Caco-2 (cell line): ENCODE measurements at regions not wholly inside any gene's neighbourhood (a gene's known extent, or its start where the extent isn't known, plus 50 kb on each side); places are given as distances from the start of the nearest gene placed in this dataset.

Experiments
- BruUV-seq: library from RNA; stranded (reverse); fragments of 400-500 nt; replicated peaks from 2 replicates; lab custom pipeline; 2021; lab: Mats Ljungman, UMichigan
- CTCF ChIA-PET: fragments of 300-600 bp; sonication (Branson Sonifier 250); formaldehyde crosslinking; loops from one replicate; lab custom pipeline; 2022; ENCODE audit warnings: antibody characterized with exemption; lab: Charles Lee
- POLR2A ChIA-PET: fragments of 300-600 bp; sonication (Branson Sonifier 250); formaldehyde crosslinking; loops from one replicate; lab custom pipeline; 2022; ENCODE audit warnings: antibody characterized with exemption; lab: Charles Lee
- DNase-seq, 2 experiments: peaks; one replicate each; pipeline versions ENCODE4 v3.0.0 to v3.0.0-alpha.2; 2020 to 2022
- H3K27me3 ChIP-seq: replicated peaks from 2 replicates; pipeline ENCODE4 v1.6.0; 2011; ENCODE audit warnings: low read length; ENCODE audit not compliant: control insufficient read depth, insufficient read depth
- H3K36me3 ChIP-seq: 2 replicates; pipeline ENCODE4 v1.5.1; 2011; ENCODE audit warnings: low read length; ENCODE audit not compliant: control insufficient read depth, insufficient read depth
- H3K4me1 ChIP-seq: fragments of 250-450 bp; sonication (Bioruptor Pico); 2 replicates; pipeline ENCODE4 v1.5.1; 2020; ENCODE audit warnings: mild to moderate bottlenecking
- H3K4me3 ChIP-seq: 2 replicates; pipeline ENCODE4 v1.5.1; 2011; ENCODE audit warnings: low read depth, mild to moderate bottlenecking, control low read depth, low read length
- H3K9me3 ChIP-seq: fragments of 250-450 bp; sonication (Bioruptor Pico); 2 replicates; pipeline ENCODE4 v1.5.1; 2020; ENCODE audit warnings: mild to moderate bottlenecking, moderate library complexity
- H3K27ac Mint-ChIP-seq: one replicate; pipeline ENCODE4 v1.8.0; 2022; ENCODE audit warnings: mixed read lengths; ENCODE audit not compliant: unreplicated experiment
- H3K27me3 Mint-ChIP-seq: one replicate; pipeline ENCODE4 v1.8.0; 2022; ENCODE audit warnings: mixed read lengths; ENCODE audit not compliant: insufficient read depth, unreplicated experiment
- H3K36me3 Mint-ChIP-seq: one replicate; pipeline ENCODE4 v1.8.0; 2022; ENCODE audit warnings: mild to moderate bottlenecking, mixed read lengths; ENCODE audit not compliant: insufficient read depth, unreplicated experiment
- H3K4me1 Mint-ChIP-seq: one replicate; pipeline ENCODE4 v1.8.0; 2022; ENCODE audit warnings: low read depth, mixed read lengths; ENCODE audit not compliant: unreplicated experiment
- H3K4me3 Mint-ChIP-seq: one replicate; pipeline ENCODE4 v1.8.0; 2022; ENCODE audit warnings: mild to moderate bottlenecking, moderate library complexity, mixed read lengths; ENCODE audit not compliant: unreplicated experiment
- H3K9me3 Mint-ChIP-seq: one replicate; pipeline ENCODE4 v1.8.0; 2022; ENCODE audit warnings: mixed read lengths; ENCODE audit not compliant: unreplicated experiment
- intact Hi-C: fragments of 100-400 bp; cut with micrococcal nuclease; formaldehyde crosslinking; loops from one replicate; pipeline ENCODE4 v1.10.0; 2022; ENCODE audit not compliant: unreplicated experiment
- TF ChIP-seq, protein P1 (sequence below), 2 experiments: fragments of 200-600 bp in 1 of 2; IDR thresholded peaks; 1 replicate in 1 of 2; 2 replicates in 1 of 2; pipeline versions ENCODE4 v1.5.1 to v1.8.0; 2011 to 2022; ENCODE audit warnings: antibody characterized with exemption in 1 of 2, control low read depth in 1 of 2, inconsistent platforms in 1 of 2, low read depth in 1 of 2, low read length in 1 of 2, mild to moderate bottlenecking in 1 of 2, moderate library complexity in 1 of 2; ENCODE audit not compliant: insufficient read depth in 1 of 2, severe bottlenecking in 1 of 2, unreplicated experiment in 1 of 2

- Mint-ChIP-seq H3K4me1 (no peaks in the 10 kb centered on the region), H3K4me3 (no peak overlapping the region), H3K36me3 (no peaks in the 10 kb centered on the region), H3K9me3 (no peaks in the 10 kb centered on the region), H3K27me3 (peaks cover 14% of the 10 kb centered on the region), H3K27ac (no peak overlapping the region)
- DNase-seq, result no peak
- BruUV-seq, result no TSS peak
- intact Hi-C loops, result no loop called here
- Histone ChIP-seq H3K4me3 (no peak overlapping the region), H3K27me3 (no peaks in the 10 kb centered on the region), H3K36me3 (no peaks in the 10 kb centered on the region), H3K4me1 (no peaks in the 10 kb centered on the region), H3K9me3 (no peaks in the 10 kb centered on the region)
- TF ChIP-seq, protein P1, sequence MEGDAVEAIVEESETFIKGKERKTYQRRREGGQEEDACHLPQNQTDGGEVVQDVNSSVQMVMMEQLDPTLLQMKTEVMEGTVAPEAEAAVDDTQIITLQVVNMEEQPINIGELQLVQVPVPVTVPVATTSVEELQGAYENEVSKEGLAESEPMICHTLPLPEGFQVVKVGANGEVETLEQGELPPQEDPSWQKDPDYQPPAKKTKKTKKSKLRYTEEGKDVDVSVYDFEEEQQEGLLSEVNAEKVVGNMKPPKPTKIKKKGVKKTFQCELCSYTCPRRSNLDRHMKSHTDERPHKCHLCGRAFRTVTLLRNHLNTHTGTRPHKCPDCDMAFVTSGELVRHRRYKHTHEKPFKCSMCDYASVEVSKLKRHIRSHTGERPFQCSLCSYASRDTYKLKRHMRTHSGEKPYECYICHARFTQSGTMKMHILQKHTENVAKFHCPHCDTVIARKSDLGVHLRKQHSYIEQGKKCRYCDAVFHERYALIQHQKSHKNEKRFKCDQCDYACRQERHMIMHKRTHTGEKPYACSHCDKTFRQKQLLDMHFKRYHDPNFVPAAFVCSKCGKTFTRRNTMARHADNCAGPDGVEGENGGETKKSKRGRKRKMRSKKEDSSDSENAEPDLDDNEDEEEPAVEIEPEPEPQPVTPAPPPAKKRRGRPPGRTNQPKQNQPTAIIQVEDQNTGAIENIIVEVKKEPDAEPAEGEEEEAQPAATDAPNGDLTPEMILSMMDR (IDR thresholded peaks at IDR 0.05; ENCODE audit: insufficient read depth in 1 of 2, low read depth in 1 of 2, low read length in 1 of 2, severe bottlenecking in 1 of 2, unreplicated experiment in 1 of 2), result no peak
- CTCF ChIA-PET, result no interaction called here
- POLR2A ChIA-PET, result no interaction called here
Measured at GRCh38 chr11:43994196-43994595, 51.8 kb downstream of the C11orf96 start.

DNA sequence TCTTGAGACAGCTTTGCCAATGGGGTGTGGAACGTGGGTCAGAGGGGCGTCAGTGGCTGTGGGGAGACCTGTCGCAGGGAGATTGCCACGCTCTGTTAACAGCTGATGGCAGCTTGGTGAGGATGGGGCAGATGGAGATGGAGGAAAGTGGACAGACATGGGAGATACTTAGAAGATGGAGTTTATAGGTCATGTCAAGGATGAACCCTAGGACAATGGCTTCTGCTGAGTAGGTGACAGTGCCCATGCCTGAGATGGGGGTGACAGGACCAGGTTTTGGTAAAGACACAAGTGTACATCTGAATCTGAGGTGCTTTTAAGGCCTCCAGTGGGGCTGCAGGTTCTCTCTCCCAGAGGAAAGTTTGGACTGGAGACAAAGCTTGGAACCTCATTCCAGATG lies 51.5 kb upstream of the ACCSL start:
- Histone ChIP-seq H3K4me3 (no peak overlapping the region), H3K9me3 (no peaks in the 10 kb centered on the region), H3K4me1 (no peaks in the 10 kb centered on the region), H3K36me3 (no peaks in the 10 kb centered on the region), H3K27me3 (no peaks in the 10 kb centered on the region)
- Mint-ChIP-seq H3K9me3 (no peaks in the 10 kb centered on the region), H3K27me3 (peaks cover 18% of the 10 kb centered on the region), H3K27ac (no peak overlapping the region), H3K36me3 (no peaks in the 10 kb centered on the region), H3K4me1 (no peaks in the 10 kb centered on the region), H3K4me3 (no peak overlapping the region)
- BruUV-seq, result no TSS peak
- POLR2A ChIA-PET, result no interaction called here
- CTCF ChIA-PET, result no interaction called here
- peak in 1 of 2 experiments; percentile 8 for DNase-seq
- TF ChIP-seq, protein P1 (IDR thresholded peaks at IDR 0.05; ENCODE audit: insufficient read depth in 1 of 2, low read depth in 1 of 2, low read length in 1 of 2, severe bottlenecking in 1 of 2, unreplicated experiment in 1 of 2), result no peak
- intact Hi-C loops, result no loop called here

DNA sequence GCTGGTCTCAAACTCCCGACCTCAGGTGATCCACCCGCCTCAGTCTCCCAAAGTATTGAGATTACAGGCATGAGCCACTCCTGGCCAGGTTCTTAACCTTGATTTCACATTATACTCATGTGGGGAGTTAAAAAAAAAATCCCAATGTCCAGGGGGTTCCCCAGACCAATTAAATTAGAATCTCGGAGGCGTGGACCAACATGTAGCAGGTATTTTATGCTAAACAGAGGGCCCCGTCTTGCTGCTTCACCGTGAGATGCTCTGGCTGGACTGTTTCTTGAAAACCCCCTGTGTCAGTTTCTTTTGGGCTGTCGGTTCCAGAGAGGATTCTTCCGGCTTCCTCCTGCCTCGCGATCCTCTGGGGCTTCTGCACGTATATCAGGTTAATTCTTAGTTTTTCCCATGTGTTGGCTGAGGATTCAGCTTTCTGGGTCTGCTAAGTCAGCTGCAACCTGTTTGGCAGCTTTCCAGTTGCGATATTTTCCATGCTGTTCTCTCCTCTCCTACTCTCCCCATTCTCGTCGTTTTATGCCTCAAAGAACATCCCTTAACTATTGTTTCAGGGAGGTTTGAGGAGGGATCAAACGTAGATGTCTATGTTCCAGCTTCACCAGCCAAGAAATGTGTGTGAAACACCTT lies 50.6 kb upstream of the ACCSL start:
- no peaks in the 10 kb centered on the region for H3K9me3 Mint-ChIP-seq
- H3K4me1 Mint-ChIP-seq, result no peaks in the 10 kb centered on the region
- Histone ChIP-seq H3K9me3 (no peaks in the 10 kb centered on the region), H3K27me3 (no peaks in the 10 kb centered on the region), H3K4me1 (no peaks in the 10 kb centered on the region), H3K36me3 (no peaks in the 10 kb centered on the region), H3K4me3 (no peak overlapping the region)
- TF ChIP-seq, protein P1 (IDR thresholded peaks at IDR 0.05; ENCODE audit: insufficient read depth in 1 of 2, low read depth in 1 of 2, low read length in 1 of 2, severe bottlenecking in 1 of 2, unreplicated experiment in 1 of 2), result no peak
- H3K4me3 Mint-ChIP-seq, result no peak overlapping the region
- no peak overlapping the region for H3K27ac Mint-ChIP-seq
- DNase-seq, result peak in 1 of 2 experiments; percentile 2
- BruUV-seq, result no TSS peak
- H3K36me3 Mint-ChIP-seq, result no peaks in the 10 kb centered on the region
- H3K27me3 Mint-ChIP-seq, result peaks cover 18% of the 10 kb centered on the region
- intact Hi-C loops, result no loop called here
- ChIA-PET CTCF (no interaction called here), POLR2A (no interaction called here)
